HG03060 (cell line): ENCODE measurements at regions not wholly inside any gene's neighbourhood (a gene's known extent, or its start where the extent isn't known, plus 50 kb on each side); places are given as distances from the start of the nearest gene placed in this dataset.

Experiments
- ATAC-seq: cut with Tn5 transposase; IDR thresholded peaks from one replicate; pipeline ENCODE4 v1.9.1; 2021; ENCODE audit warnings: low read depth, moderate number of reproducible peaks; ENCODE audit not compliant: unreplicated experiment

DNA sequence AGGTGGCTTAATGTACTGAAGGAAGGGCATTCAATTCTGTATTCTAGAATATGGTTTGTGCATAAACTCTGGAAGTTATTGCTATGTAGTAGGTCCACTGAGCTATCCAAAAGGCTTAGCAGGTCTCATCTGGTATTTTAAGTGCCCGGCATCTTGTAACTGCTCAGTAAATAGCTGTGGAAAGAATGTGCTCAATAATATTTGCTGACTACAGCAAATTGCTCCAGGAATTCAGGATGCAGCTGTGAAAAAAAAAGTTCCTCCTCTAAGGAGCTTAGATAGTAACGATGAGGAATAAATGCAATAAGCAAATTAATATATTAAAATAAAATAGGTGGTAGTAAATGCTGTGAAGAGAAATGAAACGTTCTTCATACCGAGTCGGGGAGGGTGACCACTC lies 857.1 kb downstream of the AACS start:
- no peak for ATAC-seq

GRCh38 chr12:125936502-125936901 lies 871.3 kb downstream of the AACS start:
- ATAC-seq: no peak

GRCh38 chr12:125944446-125944845 lies 879.2 kb downstream of the AACS start:
- ATAC-seq: no peak

GRCh38 chr12:125949471-125949870 lies 884.2 kb downstream of the AACS start:
- ATAC-seq: no peak

DNA sequence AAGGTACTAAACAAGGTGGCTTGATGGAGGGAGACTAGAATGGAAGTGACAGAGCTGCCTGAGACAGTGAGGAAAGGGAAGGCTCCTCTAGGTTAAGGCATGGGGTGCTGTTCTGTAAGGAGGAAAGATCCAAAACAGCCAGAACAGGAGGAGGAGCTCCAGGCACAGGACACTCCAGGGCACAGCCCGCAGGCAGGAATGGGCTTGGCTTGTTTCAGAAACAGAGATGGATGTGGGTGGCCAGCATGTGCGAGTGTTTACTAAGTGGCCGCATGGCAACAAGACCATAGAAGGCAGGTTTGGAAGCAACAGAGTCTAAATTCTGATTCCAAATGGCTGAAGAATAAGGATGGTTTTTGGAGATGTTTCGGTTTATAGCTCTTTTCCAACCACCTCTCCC lies 889.1 kb downstream of the AACS start:
- no peak for ATAC-seq

DNA sequence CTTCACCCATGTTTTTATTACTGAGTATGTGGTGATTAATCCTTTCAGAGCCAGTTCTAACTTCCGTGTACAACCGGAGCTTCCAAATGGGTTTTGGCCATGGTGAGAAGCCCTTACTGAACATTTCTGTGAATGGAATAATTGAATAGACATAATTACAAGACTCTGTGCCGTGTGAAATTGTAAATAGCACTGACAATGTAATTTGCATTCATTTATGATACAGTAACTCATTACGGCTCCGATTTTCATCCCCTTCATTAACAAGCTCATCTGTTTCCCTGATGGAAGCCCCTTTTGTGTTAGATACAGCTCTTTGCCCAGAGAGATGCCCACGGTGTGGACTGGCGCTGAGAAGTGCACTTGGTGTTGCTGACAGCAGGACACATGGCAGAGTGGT lies 891.0 kb downstream of the AACS start:
- ATAC-seq: no peak

DNA sequence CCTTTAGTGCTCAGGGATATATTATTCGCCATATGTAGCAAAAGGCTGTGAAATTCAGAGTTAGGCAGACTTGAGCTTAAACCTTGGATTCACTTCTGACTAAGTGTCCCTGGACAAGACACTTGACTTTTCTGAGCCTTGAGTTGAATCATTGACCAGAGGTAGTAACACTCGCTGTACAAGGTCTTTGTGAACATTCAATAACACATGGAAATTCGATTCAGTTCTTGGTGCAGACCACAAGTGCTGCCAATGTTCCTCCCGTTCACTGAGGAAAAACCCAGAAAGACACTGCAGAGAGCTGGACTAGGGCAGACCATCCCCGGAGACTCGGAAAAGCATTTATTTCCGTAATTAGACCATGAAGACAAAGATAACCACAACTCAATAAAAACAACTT lies 901.4 kb downstream of the AACS start:
- no peak for ATAC-seq

DNA sequence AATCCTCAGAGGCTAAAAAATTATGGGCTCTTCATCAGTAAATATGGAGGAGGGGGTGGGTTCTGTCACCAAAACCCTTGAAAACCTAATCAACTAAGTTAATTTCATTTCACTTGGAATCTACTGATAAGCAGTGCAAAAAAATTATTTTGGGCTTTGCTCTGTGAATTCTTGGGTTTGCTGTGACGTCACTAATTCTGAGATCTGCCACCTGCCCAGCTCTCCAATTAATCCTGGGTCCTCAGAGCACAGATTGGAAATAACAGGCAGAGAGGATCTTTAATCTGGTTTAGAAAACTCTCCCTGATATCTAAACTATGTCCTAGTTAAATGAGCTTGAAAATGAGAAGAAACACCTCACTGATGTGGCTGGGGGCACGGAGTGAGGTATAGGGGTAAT lies 903.2 kb downstream of the AACS start:
- ATAC-seq: no peak

GRCh38 chr12:125971981-125972380 lies 906.7 kb downstream of the AACS start:
- no peak for ATAC-seq

GRCh38 chr12:125978286-125978685 lies 913.1 kb downstream of the AACS start:
- no peak for ATAC-seq

DNA sequence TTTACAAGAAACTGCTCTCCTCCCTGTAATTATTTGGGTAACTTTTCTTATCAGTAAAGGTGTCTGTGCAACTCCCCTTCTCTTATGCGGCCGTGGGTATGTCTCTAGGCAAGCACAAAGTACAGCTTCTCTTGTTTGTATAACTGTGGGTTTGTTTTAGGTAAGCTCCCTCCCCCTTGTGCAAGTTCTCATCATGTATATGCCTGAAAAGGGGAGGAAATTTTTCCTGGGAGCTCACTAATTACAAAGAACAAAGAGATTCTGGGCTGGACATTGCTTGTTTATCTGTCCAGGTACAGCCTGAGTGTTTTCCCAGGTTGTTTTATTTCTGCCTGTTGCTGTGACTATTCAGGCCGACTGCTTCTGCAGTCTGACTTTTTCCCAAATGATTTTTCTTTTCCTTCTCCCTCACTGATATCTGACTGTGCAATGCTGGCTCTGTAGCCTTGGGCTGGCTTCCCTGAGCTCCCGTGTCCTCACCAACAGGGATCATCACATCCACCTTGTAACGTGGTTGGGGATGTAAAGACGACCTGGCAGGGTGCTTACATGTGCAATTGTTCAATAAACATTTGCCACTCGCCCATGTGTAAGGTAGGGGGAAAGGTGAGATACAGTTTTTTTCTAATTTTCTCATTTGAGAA lies 916.5 kb downstream of the AACS start:
- no peak for ATAC-seq

DNA sequence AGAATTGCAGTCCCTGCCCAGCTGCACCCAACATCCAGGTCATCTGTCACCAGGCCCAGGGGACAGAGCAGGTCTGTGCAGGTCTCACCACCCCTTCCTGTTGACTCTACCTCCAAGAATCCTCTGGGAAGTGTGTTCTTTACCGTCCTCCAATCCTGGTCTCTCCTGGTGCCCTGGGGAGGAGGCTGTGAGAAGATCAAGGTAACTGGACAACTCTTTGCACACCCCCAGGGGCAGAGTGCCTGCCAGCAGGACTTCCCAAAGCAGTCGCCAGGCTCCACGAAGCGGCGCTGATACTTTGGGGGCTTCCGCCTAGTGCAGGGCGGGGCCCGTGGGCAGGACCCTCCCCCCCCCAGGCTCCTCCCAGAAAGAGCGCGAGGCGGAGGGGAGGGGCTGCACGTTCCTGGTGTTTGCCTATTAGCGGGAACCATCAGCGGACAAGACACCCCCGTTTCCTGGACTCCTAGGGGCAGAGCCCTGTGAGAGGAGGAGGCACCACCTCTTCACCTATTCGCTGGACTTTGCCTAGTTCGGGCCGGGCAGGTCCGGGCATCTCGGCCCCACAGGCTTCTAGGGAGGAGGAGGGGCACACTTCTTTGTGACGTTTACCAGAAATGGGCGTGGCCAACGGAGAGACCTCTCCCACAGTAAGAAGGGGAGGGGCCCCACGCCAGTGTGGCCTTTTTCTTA lies 918.0 kb downstream of the AACS start:
- ATAC-seq: no peak

- ATAC-seq: no peak
Observed at GRCh38 chr12:125983784-125984500, 918.7 kb downstream of the AACS start.

DNA sequence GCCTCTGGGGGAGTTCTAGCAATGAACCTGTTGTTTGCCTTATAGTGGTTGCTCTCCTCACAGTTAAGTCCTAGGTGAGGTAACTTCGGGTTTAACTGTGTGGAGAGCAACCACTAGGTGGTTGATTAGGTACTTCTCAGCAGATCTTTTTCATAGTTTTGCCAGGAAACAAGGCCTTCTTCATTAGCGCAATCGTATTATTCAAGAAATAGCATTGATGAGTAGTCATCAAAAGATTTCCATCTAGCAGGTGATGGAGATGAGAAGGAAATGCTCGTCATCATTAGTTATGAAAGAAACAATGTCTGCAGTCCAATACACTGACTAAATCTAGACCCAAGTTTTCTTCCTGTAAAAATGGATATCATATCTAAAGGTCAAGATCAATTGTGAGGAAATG lies 923.3 kb downstream of the AACS start:
- no peak for ATAC-seq

- ATAC-seq: no peak
Observed at GRCh38 chr12:125989696-125990095, 924.5 kb downstream of the AACS start.

- ATAC-seq: no peak
Observed at GRCh38 chr12:125996443-125996842, 931.2 kb downstream of the AACS start.

DNA sequence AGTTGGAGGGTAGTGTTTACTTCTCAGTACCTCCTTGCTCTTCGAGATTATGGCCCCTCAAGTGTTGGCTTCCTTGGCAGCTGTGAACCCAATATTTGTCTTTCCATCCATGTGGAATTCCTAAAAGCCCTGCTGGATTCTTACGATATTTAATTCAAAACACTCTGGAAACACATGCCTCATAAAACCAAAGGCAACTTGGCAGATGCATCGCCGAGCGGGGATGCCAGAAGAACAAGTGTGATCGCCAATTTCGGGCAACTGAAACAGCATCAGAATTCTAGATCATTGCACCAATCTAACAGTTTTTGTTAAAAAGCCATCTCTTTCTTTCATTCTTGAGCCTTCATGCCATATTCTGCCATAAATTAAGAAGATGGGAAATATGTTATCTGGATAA lies 934.4 kb downstream of the AACS start:
- no peak for ATAC-seq

GRCh38 chr12:126019385-126019784 lies 954.1 kb downstream of the AACS start:
- ATAC-seq: no peak

DNA sequence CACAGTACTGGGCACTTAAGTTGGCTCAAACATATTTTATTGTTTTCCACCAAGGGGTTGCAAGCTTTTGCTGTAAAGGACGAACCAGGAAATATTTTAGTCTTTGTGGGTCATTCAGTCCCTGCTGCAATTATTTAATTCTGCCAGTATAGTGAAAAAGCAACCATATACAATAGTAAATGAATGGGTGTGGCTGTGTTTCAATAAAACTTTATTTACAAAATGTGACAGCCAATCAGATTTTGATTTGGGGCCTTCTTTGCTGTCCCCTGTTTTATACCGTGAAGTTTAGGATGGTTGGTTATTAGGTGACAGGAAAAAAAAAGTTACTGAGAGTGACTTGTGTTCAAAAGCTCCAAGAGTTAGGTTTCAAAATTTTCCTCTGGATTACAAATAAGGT lies 956.4 kb downstream of the AACS start:
- no peak for ATAC-seq

GRCh38 chr12:126027825-126028224 lies 962.6 kb downstream of the AACS start:
- ATAC-seq: no peak

DNA sequence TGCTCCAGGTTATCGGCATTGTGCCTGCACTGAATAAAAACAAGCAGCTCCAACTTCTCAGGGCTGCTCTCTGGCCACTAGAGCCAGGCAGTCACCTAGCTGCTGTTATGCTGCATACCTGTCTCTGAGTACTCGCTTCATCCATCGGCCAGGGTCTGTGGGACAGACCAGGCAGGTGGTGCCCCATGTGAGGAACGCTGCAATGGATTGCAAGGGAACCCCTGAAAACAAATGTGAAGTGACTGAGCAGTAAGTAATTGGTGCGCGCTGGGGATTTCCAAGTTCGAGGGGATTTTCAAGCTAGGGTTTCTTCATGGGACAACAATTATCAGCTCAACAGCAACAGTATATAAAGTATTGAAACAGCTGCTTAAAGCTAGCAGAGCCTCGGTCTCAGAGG lies 965.3 kb downstream of the AACS start:
- ATAC-seq: no peak

GRCh38 chr12:126033751-126034150 lies 968.5 kb downstream of the AACS start:
- no peak for ATAC-seq
